GM19193 (cell line): ENCODE measurements at regions not wholly inside any gene's neighbourhood (a gene's known extent, or its start where the extent isn't known, plus 50 kb on each side); places are given as distances from the start of the nearest gene placed in this dataset.

Experiments used
- POLR2A ChIP-seq: IDR thresholded peaks from 4 replicates; pipeline ENCODE4 v1.6.1; 2011; ENCODE audit not compliant: insufficient read depth, insufficient read length; ENCODE audit errors: extremely low read depth

DNA sequence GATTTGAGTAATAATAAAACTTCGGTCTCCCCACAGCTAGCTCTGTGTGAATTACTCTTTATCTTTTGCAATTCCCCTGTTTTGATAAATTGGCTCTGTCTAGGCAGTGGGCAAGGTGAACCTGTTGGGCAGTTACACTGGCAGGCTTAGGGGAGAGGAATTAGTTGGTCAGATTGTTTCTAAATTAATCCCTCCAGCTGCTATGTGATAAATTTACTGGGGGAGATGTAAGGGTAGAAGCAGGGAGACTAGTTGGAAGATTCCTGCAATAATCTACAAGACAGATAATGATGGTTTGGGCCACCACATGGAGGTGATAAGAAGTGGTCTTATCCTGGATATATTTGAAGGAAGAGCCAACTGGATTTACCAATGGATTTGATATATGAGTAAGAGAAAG lies 118.5 kb upstream of the TACR1 start:
- no peak for TF ChIP-seq POLR2A

DNA sequence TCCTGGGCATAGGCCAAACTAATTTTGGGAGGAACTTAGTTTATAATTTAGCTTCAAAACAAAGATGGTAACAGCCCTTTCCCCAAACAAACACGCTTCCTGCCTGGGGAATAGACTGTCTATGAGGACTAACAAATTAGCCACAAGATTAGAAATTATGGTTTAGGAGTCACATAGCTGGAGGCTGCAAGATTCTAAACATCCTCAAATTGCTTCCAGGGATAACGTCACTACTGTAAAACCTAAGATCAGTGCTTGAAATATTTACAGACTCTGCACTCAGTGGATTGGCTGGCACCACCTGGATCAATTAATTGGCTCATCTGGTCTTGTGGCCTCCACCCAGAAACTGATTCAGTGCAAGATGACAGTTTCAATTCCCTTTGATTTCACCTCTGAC lies 118.0 kb upstream of the TACR1 start:
- no peak for TF ChIP-seq POLR2A

DNA sequence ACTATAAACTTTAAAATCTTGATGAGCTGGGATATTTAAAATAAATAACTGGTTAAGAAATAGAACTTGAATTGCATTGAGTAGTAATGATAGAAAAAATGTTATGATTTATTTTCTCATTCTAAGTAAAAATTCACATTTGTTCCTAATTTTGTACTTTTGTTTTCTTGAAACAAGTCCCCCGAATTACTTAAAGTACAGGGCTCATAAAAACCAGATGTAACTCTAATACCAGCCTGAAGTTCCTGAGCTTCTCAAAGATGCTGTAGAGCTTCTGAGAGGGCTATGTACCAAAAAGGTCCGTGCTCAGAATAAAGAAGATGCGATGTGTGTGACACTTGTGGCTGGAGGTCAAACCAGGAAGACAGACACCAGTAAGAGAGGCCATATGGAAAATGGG lies 116.1 kb upstream of the TACR1 start:
- TF ChIP-seq POLR2A = no peak

- no peak for TF ChIP-seq POLR2A
Measured at GRCh38 chr2:75311993-75312392, 112.7 kb upstream of the TACR1 start.

GRCh38 chr2:75311521-75311920 lies 112.2 kb upstream of the TACR1 start:
- TF ChIP-seq POLR2A = no peak

- no peak for TF ChIP-seq POLR2A
Measured at GRCh38 chr2:75310876-75311275, 111.6 kb upstream of the TACR1 start.

DNA sequence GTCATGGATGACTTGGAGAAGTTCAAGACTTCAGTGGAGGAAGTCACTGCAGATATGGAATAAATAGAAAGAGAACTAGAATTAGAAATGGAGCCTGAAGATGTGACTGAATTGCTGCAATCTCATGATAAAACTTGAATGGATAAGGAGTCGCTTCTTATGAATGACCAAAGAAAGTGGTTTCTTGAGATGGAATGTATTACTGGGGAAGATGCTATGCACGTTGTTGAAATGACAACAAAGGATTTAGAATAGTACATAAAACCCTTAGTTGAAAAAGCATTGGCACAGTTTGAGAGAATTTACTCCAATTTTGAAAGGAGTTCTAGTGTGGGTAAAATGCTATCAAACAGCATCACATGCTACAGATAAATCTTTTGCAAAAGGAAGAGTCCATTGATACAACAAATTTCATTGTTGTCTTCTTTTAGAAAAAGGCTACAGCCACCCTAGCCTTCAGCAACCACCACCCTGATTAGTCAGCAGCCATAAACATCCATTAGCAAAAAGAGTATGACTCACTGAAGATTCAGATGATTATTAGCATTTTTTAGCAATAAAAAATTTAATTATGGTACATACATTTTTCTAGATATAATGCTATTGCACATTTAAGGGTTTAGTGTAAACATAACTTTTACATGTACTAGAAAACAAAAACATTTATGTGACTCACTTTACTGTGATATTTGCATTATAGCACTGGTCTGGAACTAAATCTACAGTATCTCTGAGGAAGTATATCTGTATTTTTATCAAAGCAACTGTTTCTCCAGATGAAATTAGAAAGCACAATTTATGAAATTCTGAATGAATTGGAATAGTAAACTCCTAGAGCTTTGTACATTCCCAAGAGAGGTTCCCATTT lies 110.5 kb upstream of the TACR1 start:
- TF ChIP-seq POLR2A = no peak

- no peak for TF ChIP-seq POLR2A
Measured at GRCh38 chr2:75303227-75303626, 103.9 kb upstream of the TACR1 start.

DNA sequence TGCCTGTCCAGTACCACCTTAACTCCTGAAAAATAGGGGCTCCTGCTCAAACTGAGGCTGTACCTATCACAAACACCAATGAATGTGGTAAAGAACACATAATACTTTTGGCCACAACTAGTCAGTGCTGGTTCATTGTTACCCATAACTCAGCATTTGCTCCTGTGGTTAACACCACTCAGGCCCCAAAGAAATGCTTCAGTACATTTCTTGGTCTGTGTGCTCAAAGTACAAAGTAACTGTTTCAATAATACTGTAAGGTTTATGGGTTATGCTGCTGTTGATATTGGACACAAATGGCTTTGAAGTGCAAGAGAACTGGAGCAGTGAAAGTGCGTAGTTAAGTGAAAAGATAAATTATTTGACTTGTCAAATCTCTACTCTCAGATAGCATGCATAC lies 95.0 kb upstream of the TACR1 start:
- no peak for TF ChIP-seq POLR2A

DNA sequence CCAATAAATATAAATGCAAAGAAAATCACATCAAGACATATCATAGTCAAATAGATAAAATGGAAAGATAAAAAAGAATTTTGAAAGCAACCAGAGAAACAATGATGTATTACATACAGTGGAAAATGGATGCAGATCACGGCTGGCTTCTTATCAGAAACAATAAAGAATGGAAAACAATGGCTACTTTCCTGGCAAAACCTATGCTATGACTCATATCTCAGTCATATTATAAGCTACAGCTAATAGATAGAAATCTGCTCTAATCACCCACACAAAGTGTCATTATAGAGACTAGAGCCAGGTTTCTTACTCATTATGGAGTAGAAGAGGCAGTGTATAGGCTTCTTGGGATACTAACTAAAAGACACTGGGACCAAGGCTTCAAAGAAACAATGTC lies 93.5 kb upstream of the TACR1 start:
- no peak for TF ChIP-seq POLR2A

DNA sequence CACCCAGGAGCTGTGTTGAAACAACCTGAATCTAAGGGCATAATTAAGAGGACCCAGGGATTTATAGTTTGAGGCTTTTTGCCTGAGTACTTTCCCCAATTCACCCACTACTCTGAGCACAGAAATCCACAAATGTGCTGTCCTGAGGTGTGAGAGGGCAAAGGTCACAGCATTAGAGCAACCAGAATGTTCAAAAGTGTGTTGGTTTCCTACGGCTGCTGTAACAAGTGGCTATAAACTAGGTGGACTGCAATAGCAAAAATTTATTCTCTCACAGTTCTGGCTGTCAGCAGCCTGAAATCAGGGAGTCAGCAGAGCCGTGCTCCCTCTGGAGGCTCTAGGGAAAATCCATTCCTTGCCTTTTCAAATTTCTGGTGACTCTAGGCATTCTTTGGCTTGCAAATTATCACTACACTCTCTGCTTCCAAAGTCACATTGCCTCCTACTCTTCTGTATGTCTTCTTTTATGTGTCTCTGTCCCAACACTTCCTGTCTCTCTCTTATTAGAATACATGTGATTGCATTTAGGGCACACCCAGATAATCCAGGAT lies 91.4 kb upstream of the TACR1 start:
- TF ChIP-seq POLR2A = no peak

GRCh38 chr2:75289771-75290170 lies 90.5 kb upstream of the TACR1 start:
- no peak for TF ChIP-seq POLR2A

DNA sequence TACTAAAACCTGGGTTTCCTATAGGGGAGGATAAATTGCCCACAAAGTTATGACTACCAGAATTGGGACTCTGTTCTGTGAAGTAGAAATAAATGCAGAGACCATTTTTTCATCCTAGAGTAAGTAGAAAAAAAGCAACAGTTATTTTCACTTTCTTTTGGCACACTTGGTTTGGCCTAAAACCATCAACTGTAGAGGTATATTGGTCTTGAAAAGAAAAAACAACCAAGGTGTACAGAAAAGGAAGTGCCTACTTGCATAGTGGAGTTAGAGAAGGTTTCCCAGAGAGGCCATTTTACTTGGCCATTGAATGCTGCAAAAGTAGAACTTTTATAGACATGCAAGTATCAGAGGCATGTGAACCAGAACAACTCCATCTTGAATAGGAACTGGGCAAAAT lies 89.4 kb upstream of the TACR1 start:
- TF ChIP-seq POLR2A = no peak

- no peak for TF ChIP-seq POLR2A
Measured at GRCh38 chr2:75287624-75288316, 88.5 kb upstream of the TACR1 start.

DNA sequence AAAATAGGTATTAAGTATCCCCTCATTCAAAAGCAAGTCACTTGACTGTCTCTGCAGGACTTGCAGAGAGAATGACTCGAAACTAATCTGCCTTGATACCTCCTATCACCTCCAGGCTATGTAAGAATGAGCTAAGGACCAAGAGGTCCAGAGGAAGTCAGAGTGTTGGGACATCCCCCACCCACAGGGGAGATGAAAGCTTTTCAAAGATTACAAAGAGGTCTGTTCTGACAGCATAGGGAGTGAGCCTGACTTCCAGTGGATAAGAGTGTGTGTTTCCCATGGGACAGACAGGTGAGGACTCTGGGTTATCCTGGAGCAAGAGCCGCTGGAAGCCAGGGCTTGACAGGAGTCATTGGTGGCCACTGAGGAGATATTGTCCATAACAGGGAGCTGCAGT lies 85.0 kb upstream of the TACR1 start:
- no peak for TF ChIP-seq POLR2A
